ENCODE measurements at regions not wholly inside any gene's neighbourhood (a gene's known extent, or its start where the extent isn't known, plus 50 kb on each side); places are given as distances from the start of the nearest gene placed in this dataset.

- ATAC-seq (ENCODE audit: low read depth): peak; percentile 97
- H3K4me2 ChIP-seq (ENCODE audit: low read depth, low read length): no peak overlapping the region
These were observed 149.9 kb downstream of the RGS9 start for GRCh38 chr17:65287040-65287439.

More at GRCh38 chr17:65287040-65287439, 149.9 kb downstream of the RGS9 start:
- H2BK15ac ChIP-seq (ENCODE audit: low read depth, low read length): no peak overlapping the region
- H2BK20ac ChIP-seq (ENCODE audit: low read depth, low read length): no peak overlapping the region
- ChIA-PET POLR2A (ENCODE audit: unreplicated experiment) (no interaction called here), CTCF (interaction anchor here (0.6 kb wide), 1 partner anchor 394 kb away, joined by 5 read pairs; no protein-coding TSS in a partner anchor)
- H4K5ac ChIP-seq (ENCODE audit: low read depth, low read length): no peak overlapping the region
- H3K23ac ChIP-seq (ENCODE audit: low read depth, low read length): no peak overlapping the region
- no CpG with 5 or more reads among the region's 4 CpGs for WGBS, 2 experiments (ENCODE audit: extremely low coverage in 2 of 2, insufficient read length in 1 of 2)
- H4K20me1 ChIP-seq (ENCODE audit: insufficient read depth, low read length): no peaks in the 10 kb centered on the region
- H4K91ac ChIP-seq (ENCODE audit: insufficient read depth, low read depth, low read length): no peak overlapping the region
- H3K79me1 ChIP-seq (ENCODE audit: low read depth in 1 of 2, low read length in 2 of 2): no peaks in the 10 kb centered on the region
- H3K27ac ChIP-seq (ENCODE audit: insufficient read depth, low read length): no peak overlapping the region
- H3K36me3 ChIP-seq (ENCODE audit: control insufficient read depth, insufficient read depth, low read length): no peaks in the 10 kb centered on the region
- no peak overlapping the region for H2AK5ac ChIP-seq (ENCODE audit: low read depth, low read length)
- dilution Hi-C loops (cut with HindIII; ENCODE audit: low sequenced_read_pairs, unreplicated experiment) (no loop called here), in situ Hi-C loops (cut with MboI; ENCODE audit: low sequenced_read_pairs) (no loop called here), intact Hi-C loops (cut with micrococcal nuclease) (no loop called here)
- peak overlapping the region; percentile 30; the same call in 1 of the 2 replicates for H2BK120ac ChIP-seq (ENCODE audit: low read depth, low read length)
- peaks cover 8% of the 10 kb centered on the region; the same call in 1 of the 2 replicates for H3K9me3 ChIP-seq (ENCODE audit: control insufficient read depth, insufficient read depth, low read length)
- H2AFZ ChIP-seq (replicated peaks; ENCODE audit: low read length, poor library complexity): peak overlapping the region; percentile 8
- no peak for TF ChIP-seq ELK1 (IDR thresholded peaks at IDR 0.05; ENCODE audit: borderline replicate concordance, low read depth, low read length)
- TF ChIP-seq FOS (IDR thresholded peaks at IDR 0.05; ENCODE audit: low read depth, low read length): no peak
- peaks cover 2% of the 10 kb centered on the region; the same call in 1 of the 2 replicates for H3K27me3 ChIP-seq (ENCODE audit: control insufficient read depth, insufficient read depth, low read length)
- no peak overlapping the region for H2AK9ac ChIP-seq (replicated peaks; ENCODE audit: low read depth, low read length, poor library complexity)
- no peak overlapping the region for H2BK5ac ChIP-seq (ENCODE audit: low read depth, low read length, poor library complexity, severe bottlenecking)
- DNase-seq: peak; percentile 43
- H3K9me1 ChIP-seq (ENCODE audit: insufficient read depth, low read length): no peaks in the 10 kb centered on the region
- H3K4me3 ChIP-seq (ENCODE audit: insufficient read depth, low read depth, low read length): no peak overlapping the region
- H3K18ac ChIP-seq (ENCODE audit: low read depth, low read length): no peak overlapping the region
- BruUV-seq (replicated peaks): no TSS peak
- no peak overlapping the region for H4K8ac ChIP-seq (ENCODE audit: low read depth in 2 of 2, low read length in 2 of 2)
- peaks cover 3% of the 10 kb centered on the region; the same call in 1 of the 2 replicates for H3K4me1 ChIP-seq (ENCODE audit: control insufficient read depth, insufficient read depth, low read length)
- H3K14ac ChIP-seq (replicated peaks; ENCODE audit: low read depth, low read length): no peak overlapping the region
- H3K4ac ChIP-seq (ENCODE audit: low read depth, low read length): 0 out of 2 replicates have a peak overlapping the region, but pooled peaks have one; percentile 0
- H3K56ac ChIP-seq (ENCODE audit: extremely low read depth, insufficient read depth, low read length): no peak overlapping the region
- H3K9ac ChIP-seq (ENCODE audit: low read depth, low read length): no peak overlapping the region

All from IMR-90 (cell line).